Endodermal cell (in vitro differentiated cells): ENCODE measurements at regions not wholly inside any gene's neighbourhood (a gene's known extent, or its start where the extent isn't known, plus 50 kb on each side); places are given as distances from the start of the nearest gene placed in this dataset.
"Not testable (repeated sequence)": the region's sequence is repeated elsewhere in the genome, so short reads cannot be mapped to it uniquely, and the experiment has no call there.

Experiments used
- DNase-seq: peaks from one replicate; pipeline ENCODE4 v3.0.0-alpha.2; 2017
- H3K27ac ChIP-seq: 2 replicates; pipeline ENCODE4 v1.5.1; 2013; ENCODE audit warnings: mild to moderate bottlenecking, low read depth, low read length, moderate library complexity
- H3K27me3 ChIP-seq: 2 replicates; pipeline ENCODE4 v1.6.1; 2013; ENCODE audit warnings: mild to moderate bottlenecking, low read length, moderate library complexity; ENCODE audit not compliant: insufficient read depth, control insufficient read depth, poor library complexity, severe bottlenecking
- H3K36me3 ChIP-seq: 2 replicates; pipeline ENCODE4 v1.7.0; 2013; ENCODE audit warnings: mild to moderate bottlenecking, low read length, moderate library complexity; ENCODE audit not compliant: control insufficient read depth, insufficient read depth
- H3K4me1 ChIP-seq: one replicate; pipeline ENCODE4 v1.7.0; 2013; ENCODE audit warnings: low read length; ENCODE audit not compliant: control insufficient read depth, insufficient read depth
- H3K4me3 ChIP-seq: 2 replicates; pipeline ENCODE4 v1.5.1; 2013; ENCODE audit warnings: mild to moderate bottlenecking, low read length, moderate library complexity
- H3K9ac ChIP-seq: 2 replicates; pipeline ENCODE4 v1.6.1; 2013; ENCODE audit warnings: mild to moderate bottlenecking, low read length, moderate library complexity; ENCODE audit not compliant: poor library complexity, severe bottlenecking; ENCODE audit errors: extremely low read depth
- H3K9me3 ChIP-seq: 2 replicates; pipeline ENCODE4 v1.6.1; 2013; ENCODE audit warnings: mild to moderate bottlenecking, low read length, moderate library complexity; ENCODE audit not compliant: control insufficient read depth
- H3K27ac Mint-ChIP-seq: 2 replicates; pipeline ENCODE4 v1.8.0; 2020; ENCODE audit warnings: mixed read lengths
- H3K27me3 Mint-ChIP-seq: 2 replicates; pipeline ENCODE4 v1.8.0; 2021; ENCODE audit warnings: mild to moderate bottlenecking, mixed read lengths; ENCODE audit not compliant: insufficient read depth
- H3K36me3 Mint-ChIP-seq: 2 replicates; pipeline ENCODE4 v1.8.0; 2020; ENCODE audit warnings: low read depth, mixed read lengths
- H3K4me1 Mint-ChIP-seq: 2 replicates; pipeline ENCODE4 v1.8.0; 2020; ENCODE audit warnings: mixed read lengths
- H3K4me3 Mint-ChIP-seq: 2 replicates; pipeline ENCODE4 v1.8.0; 2020; ENCODE audit warnings: mild to moderate bottlenecking, moderate library complexity, mixed read lengths
- H3K9me3 Mint-ChIP-seq: 2 replicates; pipeline ENCODE4 v1.8.0; 2020; ENCODE audit warnings: mild to moderate bottlenecking, mixed read lengths
- WGBS, 2 experiments: methylation state at CpG; one replicate each; pipeline versions ENCODE4 v1.1.5 to v1.1.7; 2013; ENCODE audit warnings: missing lambda C conversion rate in 2 of 2, mixed read lengths in 1 of 2; ENCODE audit not compliant: insufficient coverage in 1 of 2, insufficient read length in 1 of 2; 5-methylcytosine and 5-hydroxymethylcytosine counted together
- TF ChIP-seq, protein P1 (sequence below): fragments of 200-600 bp; sonication (generic); conservative IDR thresholded peaks from 2 replicates; pipeline ENCODE4 v1.5.0; 2021; ENCODE audit warnings: antibody characterized with exemption, mild to moderate bottlenecking

DNA sequence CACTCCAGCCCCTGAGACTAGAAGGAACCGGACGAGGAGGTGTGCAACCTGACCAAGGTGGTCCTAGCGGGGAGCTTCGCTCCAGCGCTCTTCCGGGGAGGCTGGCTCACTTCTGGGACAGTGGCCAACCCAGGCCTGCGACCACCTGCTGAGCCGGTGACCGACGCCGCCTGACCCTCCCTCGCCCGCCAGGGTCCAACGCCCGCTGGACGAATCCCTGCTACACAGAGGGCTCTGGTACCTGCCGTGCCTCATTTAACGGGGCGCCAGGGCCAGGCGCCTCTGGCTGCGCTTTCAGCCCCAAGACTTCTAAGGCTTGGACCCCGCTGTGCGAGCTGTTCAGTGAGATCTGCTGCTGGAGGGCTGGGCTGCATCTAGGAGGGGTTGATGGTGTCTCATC lies 99.5 kb upstream of the KCNJ18 start:
- Mint-ChIP-seq H3K36me3 (no peaks in the 10 kb centered on the region), H3K27ac (no peak overlapping the region), H3K4me3 (no peak overlapping the region), H3K9me3 (peaks cover 71% of the 10 kb centered on the region), H3K4me1 (no peaks in the 10 kb centered on the region), H3K27me3 (no peaks in the 10 kb centered on the region)
- WGBS, 2 experiments, result 93 to 94% methylated on average over 15 to 23 of the region's 23 CpGs
- TF ChIP-seq, protein P1, sequence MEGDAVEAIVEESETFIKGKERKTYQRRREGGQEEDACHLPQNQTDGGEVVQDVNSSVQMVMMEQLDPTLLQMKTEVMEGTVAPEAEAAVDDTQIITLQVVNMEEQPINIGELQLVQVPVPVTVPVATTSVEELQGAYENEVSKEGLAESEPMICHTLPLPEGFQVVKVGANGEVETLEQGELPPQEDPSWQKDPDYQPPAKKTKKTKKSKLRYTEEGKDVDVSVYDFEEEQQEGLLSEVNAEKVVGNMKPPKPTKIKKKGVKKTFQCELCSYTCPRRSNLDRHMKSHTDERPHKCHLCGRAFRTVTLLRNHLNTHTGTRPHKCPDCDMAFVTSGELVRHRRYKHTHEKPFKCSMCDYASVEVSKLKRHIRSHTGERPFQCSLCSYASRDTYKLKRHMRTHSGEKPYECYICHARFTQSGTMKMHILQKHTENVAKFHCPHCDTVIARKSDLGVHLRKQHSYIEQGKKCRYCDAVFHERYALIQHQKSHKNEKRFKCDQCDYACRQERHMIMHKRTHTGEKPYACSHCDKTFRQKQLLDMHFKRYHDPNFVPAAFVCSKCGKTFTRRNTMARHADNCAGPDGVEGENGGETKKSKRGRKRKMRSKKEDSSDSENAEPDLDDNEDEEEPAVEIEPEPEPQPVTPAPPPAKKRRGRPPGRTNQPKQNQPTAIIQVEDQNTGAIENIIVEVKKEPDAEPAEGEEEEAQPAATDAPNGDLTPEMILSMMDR, result no peak
- H3K27me3 ChIP-seq, result no peaks in the 10 kb centered on the region
- no peak overlapping the region for H3K27ac ChIP-seq
- DNase-seq, result no peak
- no peak overlapping the region for H3K4me3 ChIP-seq
- peaks cover 8% of the 10 kb centered on the region for H3K9me3 ChIP-seq
- H3K4me1 ChIP-seq, result no peaks in the 10 kb centered on the region
- no peak overlapping the region for H3K9ac ChIP-seq
- H3K36me3 ChIP-seq, result no peaks in the 10 kb centered on the region

- H3K9me3 Mint-ChIP-seq, result peaks cover 72% of the 10 kb centered on the region
- WGBS, 2 experiments, result 80 to 81% methylated on average over 14 to 20 of the region's 20 CpGs
- DNase-seq, H3K4me3 Mint-ChIP-seq, H3K36me3 Mint-ChIP-seq, H3K27ac Mint-ChIP-seq, H3K27me3 Mint-ChIP-seq, H3K36me3 ChIP-seq, H3K27me3 ChIP-seq, H3K4me3 ChIP-seq, H3K27ac ChIP-seq, H3K9ac ChIP-seq, H3K4me1 ChIP-seq, H3K4me1 Mint-ChIP-seq, H3K9me3 ChIP-seq: not testable (repeated sequence)
These were observed 98.7 kb upstream of the KCNJ18 start for GRCh38 chr17:21593452-21594105.

- Histone ChIP-seq H3K27ac (no peak overlapping the region), H3K9ac (no peak overlapping the region), H3K27me3 (no peaks in the 10 kb centered on the region), H3K4me3 (no peak overlapping the region), H3K4me1 (no peaks in the 10 kb centered on the region), H3K36me3 (no peaks in the 10 kb centered on the region), H3K9me3 (peaks cover 8% of the 10 kb centered on the region)
- no peaks in the 10 kb centered on the region for H3K4me1 Mint-ChIP-seq
- TF ChIP-seq, protein P1, result no peak
- no peak overlapping the region for H3K4me3 Mint-ChIP-seq
- no peaks in the 10 kb centered on the region for H3K27me3 Mint-ChIP-seq
- peaks cover 81% of the 10 kb centered on the region for H3K9me3 Mint-ChIP-seq
- no peak overlapping the region for H3K27ac Mint-ChIP-seq
- H3K36me3 Mint-ChIP-seq, result no peaks in the 10 kb centered on the region
- DNase-seq, result no peak
- WGBS, 2 experiments, result 89 to 100% methylated on average over 1 of the region's 1 CpG
These were observed 97.2 kb upstream of the KCNJ18 start for GRCh38 chr17:21595086-21595485.

GRCh38 chr17:21602176-21602575 lies 90.1 kb upstream of the KCNJ18 start:
- WGBS, 2 experiments, result 63% methylated on average over 5 of the region's 5 CpGs; no CpG with 5 or more reads in 1 of the 2 experiments
- Histone ChIP-seq H3K4me1 (no peaks in the 10 kb centered on the region), H3K4me3 (no peak overlapping the region), H3K9ac (no peak overlapping the region), H3K9me3 (no peaks in the 10 kb centered on the region), H3K27me3 (no peaks in the 10 kb centered on the region), H3K27ac (no peak overlapping the region), H3K36me3 (no peaks in the 10 kb centered on the region)
- Mint-ChIP-seq H3K9me3 (peaks cover 71% of the 10 kb centered on the region), H3K36me3 (no peaks in the 10 kb centered on the region), H3K27me3 (no peaks in the 10 kb centered on the region), H3K4me1 (no peaks in the 10 kb centered on the region), H3K27ac (no peak overlapping the region), H3K4me3 (no peak overlapping the region)
- no peak for DNase-seq
- TF ChIP-seq, protein P1, result no peak

DNA sequence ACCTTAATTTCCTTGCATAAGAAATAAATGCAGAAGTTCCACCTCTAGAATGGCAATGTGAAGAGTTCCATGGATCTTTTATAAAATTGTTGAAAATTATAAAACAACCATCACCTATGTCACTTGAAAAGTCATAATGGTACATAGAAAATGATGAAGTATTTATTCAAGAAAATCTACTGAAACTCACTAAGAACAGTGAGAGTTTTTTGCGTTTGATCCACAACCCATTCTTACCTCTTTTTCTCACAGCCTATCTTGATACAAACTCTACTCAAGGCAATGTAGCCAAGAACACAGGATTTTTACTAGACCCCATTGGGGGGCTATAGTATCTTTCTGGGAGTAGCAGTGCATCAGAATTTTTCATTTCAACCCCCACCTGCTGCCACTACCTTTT lies 89.0 kb upstream of the KCNJ18 start:
- not testable (repeated sequence) for H3K27ac Mint-ChIP-seq, H3K9me3 ChIP-seq, H3K36me3 Mint-ChIP-seq, H3K27me3 Mint-ChIP-seq, H3K9ac ChIP-seq, DNase-seq, H3K4me1 Mint-ChIP-seq, H3K36me3 ChIP-seq, H3K27me3 ChIP-seq, H3K4me1 ChIP-seq, H3K4me3 Mint-ChIP-seq, H3K4me3 ChIP-seq, H3K27ac ChIP-seq
- H3K9me3 Mint-ChIP-seq, result peaks cover 65% of the 10 kb centered on the region
- WGBS, 2 experiments, result 79% methylated on average over 1 of the region's 1 CpG; no CpG with 5 or more reads in 1 of the 2 experiments
